Endodermal cell (in vitro differentiated cells): ENCODE measurements at regions not wholly inside any gene's neighbourhood (a gene's known extent, or its start where the extent isn't known, plus 50 kb on each side); places are given as distances from the start of the nearest gene placed in this dataset.

Source experiments
- DNase-seq: peaks from one replicate; pipeline ENCODE4 v3.0.0-alpha.2; 2017
- H3K27ac ChIP-seq: 2 replicates; pipeline ENCODE4 v1.5.1; 2013; ENCODE audit warnings: mild to moderate bottlenecking, low read depth, low read length, moderate library complexity
- H3K27me3 ChIP-seq: 2 replicates; pipeline ENCODE4 v1.6.1; 2013; ENCODE audit warnings: mild to moderate bottlenecking, low read length, moderate library complexity; ENCODE audit not compliant: insufficient read depth, control insufficient read depth, poor library complexity, severe bottlenecking
- H3K36me3 ChIP-seq: 2 replicates; pipeline ENCODE4 v1.7.0; 2013; ENCODE audit warnings: mild to moderate bottlenecking, low read length, moderate library complexity; ENCODE audit not compliant: control insufficient read depth, insufficient read depth
- H3K4me1 ChIP-seq: one replicate; pipeline ENCODE4 v1.7.0; 2013; ENCODE audit warnings: low read length; ENCODE audit not compliant: control insufficient read depth, insufficient read depth
- H3K4me3 ChIP-seq: 2 replicates; pipeline ENCODE4 v1.5.1; 2013; ENCODE audit warnings: mild to moderate bottlenecking, low read length, moderate library complexity
- H3K9ac ChIP-seq: 2 replicates; pipeline ENCODE4 v1.6.1; 2013; ENCODE audit warnings: mild to moderate bottlenecking, low read length, moderate library complexity; ENCODE audit not compliant: poor library complexity, severe bottlenecking; ENCODE audit errors: extremely low read depth
- H3K9me3 ChIP-seq: 2 replicates; pipeline ENCODE4 v1.6.1; 2013; ENCODE audit warnings: mild to moderate bottlenecking, low read length, moderate library complexity; ENCODE audit not compliant: control insufficient read depth
- H3K27ac Mint-ChIP-seq: 2 replicates; pipeline ENCODE4 v1.8.0; 2020; ENCODE audit warnings: mixed read lengths
- H3K27me3 Mint-ChIP-seq: 2 replicates; pipeline ENCODE4 v1.8.0; 2021; ENCODE audit warnings: mild to moderate bottlenecking, mixed read lengths; ENCODE audit not compliant: insufficient read depth
- H3K36me3 Mint-ChIP-seq: 2 replicates; pipeline ENCODE4 v1.8.0; 2020; ENCODE audit warnings: low read depth, mixed read lengths
- H3K4me1 Mint-ChIP-seq: 2 replicates; pipeline ENCODE4 v1.8.0; 2020; ENCODE audit warnings: mixed read lengths
- H3K4me3 Mint-ChIP-seq: 2 replicates; pipeline ENCODE4 v1.8.0; 2020; ENCODE audit warnings: mild to moderate bottlenecking, moderate library complexity, mixed read lengths
- H3K9me3 Mint-ChIP-seq: 2 replicates; pipeline ENCODE4 v1.8.0; 2020; ENCODE audit warnings: mild to moderate bottlenecking, mixed read lengths
- WGBS, 2 experiments: methylation state at CpG; one replicate each; pipeline versions ENCODE4 v1.1.5 to v1.1.7; 2013; ENCODE audit warnings: missing lambda C conversion rate in 2 of 2, mixed read lengths in 1 of 2; ENCODE audit not compliant: insufficient coverage in 1 of 2, insufficient read length in 1 of 2; 5-methylcytosine and 5-hydroxymethylcytosine counted together
- TF ChIP-seq, protein P1 (sequence below): fragments of 200-600 bp; sonication (generic); conservative IDR thresholded peaks from 2 replicates; pipeline ENCODE4 v1.5.0; 2021; ENCODE audit warnings: antibody characterized with exemption, mild to moderate bottlenecking

DNA sequence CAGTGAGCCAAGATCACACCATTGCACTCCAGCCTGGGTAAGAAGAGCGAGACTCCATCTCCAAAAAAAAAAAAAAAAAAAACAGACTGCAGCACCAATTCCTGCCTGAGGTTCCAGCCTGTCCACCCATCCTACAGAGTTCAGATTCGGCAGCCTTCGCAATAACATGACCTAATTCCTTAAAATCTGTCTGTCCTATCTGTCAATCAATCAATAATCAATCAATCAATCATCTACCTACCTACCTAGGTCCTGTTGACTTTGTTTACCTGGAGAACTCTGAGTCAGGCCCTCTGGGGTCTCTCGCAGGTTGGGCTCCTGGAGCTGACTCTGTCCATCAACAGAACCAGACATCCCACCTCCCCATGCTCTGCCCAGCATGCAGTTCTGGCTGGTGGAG lies 236.7 kb downstream of the ENGASE start:
- H3K9ac ChIP-seq: no peak overlapping the region
- 93 to 94% methylated on average over 3 to 4 of the region's 4 CpGs for WGBS, 2 experiments
- Mint-ChIP-seq H3K27me3 (no peaks in the 10 kb centered on the region), H3K36me3 (no peaks in the 10 kb centered on the region), H3K27ac (no peak overlapping the region), H3K9me3 (no peaks in the 10 kb centered on the region), H3K4me1 (peaks cover 8% of the 10 kb centered on the region), H3K4me3 (no peak overlapping the region)
- no peaks in the 10 kb centered on the region for H3K36me3 ChIP-seq
- no peaks in the 10 kb centered on the region for H3K4me1 ChIP-seq
- H3K27me3 ChIP-seq: no peaks in the 10 kb centered on the region
- no peaks in the 10 kb centered on the region for H3K9me3 ChIP-seq
- H3K4me3 ChIP-seq: no peak overlapping the region
- no peak for DNase-seq
- TF ChIP-seq, protein P1, sequence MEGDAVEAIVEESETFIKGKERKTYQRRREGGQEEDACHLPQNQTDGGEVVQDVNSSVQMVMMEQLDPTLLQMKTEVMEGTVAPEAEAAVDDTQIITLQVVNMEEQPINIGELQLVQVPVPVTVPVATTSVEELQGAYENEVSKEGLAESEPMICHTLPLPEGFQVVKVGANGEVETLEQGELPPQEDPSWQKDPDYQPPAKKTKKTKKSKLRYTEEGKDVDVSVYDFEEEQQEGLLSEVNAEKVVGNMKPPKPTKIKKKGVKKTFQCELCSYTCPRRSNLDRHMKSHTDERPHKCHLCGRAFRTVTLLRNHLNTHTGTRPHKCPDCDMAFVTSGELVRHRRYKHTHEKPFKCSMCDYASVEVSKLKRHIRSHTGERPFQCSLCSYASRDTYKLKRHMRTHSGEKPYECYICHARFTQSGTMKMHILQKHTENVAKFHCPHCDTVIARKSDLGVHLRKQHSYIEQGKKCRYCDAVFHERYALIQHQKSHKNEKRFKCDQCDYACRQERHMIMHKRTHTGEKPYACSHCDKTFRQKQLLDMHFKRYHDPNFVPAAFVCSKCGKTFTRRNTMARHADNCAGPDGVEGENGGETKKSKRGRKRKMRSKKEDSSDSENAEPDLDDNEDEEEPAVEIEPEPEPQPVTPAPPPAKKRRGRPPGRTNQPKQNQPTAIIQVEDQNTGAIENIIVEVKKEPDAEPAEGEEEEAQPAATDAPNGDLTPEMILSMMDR: no peak
- no peak overlapping the region for H3K27ac ChIP-seq

DNA sequence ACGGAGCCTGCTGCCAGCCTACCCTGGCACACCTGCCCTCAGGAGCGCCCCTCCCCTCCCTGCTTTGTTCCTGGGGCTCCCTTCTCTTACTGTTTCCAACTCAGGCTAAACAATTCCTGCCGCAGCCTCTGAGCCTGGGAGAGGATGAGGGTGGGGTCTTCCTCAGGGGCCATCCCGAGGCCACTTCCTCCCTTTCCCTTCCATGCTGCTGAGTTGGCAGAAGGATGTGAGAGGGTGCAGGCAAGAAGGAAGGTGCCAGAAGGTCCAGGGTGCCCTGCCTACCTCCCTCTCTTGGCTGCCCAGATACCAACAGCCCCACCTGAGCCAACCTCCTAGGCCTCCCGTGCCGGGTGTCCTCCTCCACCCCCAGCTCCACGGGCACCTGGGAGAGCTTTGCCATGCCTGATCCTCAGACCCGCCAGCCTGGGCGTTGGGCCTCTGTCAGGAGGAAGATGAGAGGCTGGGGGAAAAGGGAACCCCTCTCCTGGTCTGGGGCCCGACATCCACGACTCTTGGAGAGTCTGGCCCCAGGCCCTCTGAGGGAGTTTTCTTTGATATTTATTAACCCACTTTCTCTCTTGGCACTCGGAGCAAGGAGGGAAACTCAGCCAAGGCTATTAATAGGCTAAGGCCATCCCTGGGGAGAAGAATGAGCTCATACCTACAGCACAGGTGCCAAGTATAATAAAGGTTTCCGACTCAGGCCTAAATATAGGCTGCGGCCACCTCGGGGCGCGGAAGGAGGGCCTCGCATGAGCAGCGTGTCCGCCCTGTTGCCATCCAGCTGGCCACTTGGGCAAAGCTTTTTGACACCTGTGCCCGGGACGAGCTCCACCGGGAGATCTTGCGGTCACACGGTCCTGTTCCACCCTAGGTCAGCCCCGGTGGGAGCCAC lies 232.0 kb downstream of the ENGASE start:
- no peak overlapping the region for H3K4me3 ChIP-seq
- no peaks in the 10 kb centered on the region for H3K4me1 ChIP-seq
- no peak overlapping the region for H3K27ac ChIP-seq
- DNase-seq: no peak
- H3K4me3 Mint-ChIP-seq: no peak overlapping the region
- no peak overlapping the region for H3K27ac Mint-ChIP-seq
- no peaks in the 10 kb centered on the region for H3K4me1 Mint-ChIP-seq
- H3K27me3 ChIP-seq: no peaks in the 10 kb centered on the region
- H3K36me3 Mint-ChIP-seq: no peaks in the 10 kb centered on the region
- no peaks in the 10 kb centered on the region for H3K9me3 ChIP-seq
- no peaks in the 10 kb centered on the region for H3K27me3 Mint-ChIP-seq
- H3K9me3 Mint-ChIP-seq: no peaks in the 10 kb centered on the region
- H3K9ac ChIP-seq: no peak overlapping the region
- 93 to 98% methylated on average over 17 to 24 of the region's 26 CpGs for WGBS, 2 experiments
- no peaks in the 10 kb centered on the region for H3K36me3 ChIP-seq
- TF ChIP-seq, protein P1: no peak

DNA sequence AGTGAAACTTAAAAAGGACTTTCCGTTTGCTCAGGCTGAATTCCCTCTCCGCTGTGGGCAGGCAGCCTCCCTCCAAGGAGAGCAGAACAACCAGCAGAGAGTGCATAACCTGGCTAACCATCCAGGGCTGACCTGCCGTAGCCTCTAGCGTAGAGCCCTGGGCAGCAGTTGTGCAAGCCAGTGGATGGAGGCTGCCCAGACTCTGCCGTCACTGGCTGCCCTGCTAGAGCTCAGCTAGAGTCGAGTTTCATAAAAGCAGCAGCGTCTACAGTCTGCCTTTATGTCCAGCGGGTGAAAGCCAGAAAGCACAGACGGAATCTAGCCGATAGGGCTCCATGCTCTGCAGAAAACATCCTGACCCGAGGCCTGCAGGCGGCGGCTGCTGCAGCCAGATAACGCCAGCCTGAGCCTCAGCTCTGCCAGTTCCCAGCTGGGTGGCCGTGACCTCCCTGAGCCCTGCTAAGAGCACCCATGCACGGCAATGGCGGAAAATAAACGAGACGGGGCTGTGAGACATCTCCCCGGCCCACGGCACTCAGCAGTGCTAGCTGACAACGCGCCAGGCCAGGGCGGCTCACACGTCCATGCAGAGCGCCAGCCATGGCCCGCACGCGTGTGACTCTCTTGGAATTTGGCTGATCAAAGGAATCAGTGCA lies 231.3 kb downstream of the ENGASE start:
- Histone ChIP-seq H3K4me1 (no peaks in the 10 kb centered on the region), H3K9me3 (no peaks in the 10 kb centered on the region), H3K4me3 (no peak overlapping the region), H3K9ac (no peak overlapping the region), H3K36me3 (no peaks in the 10 kb centered on the region), H3K27ac (peak overlapping the region; percentile 49), H3K27me3 (no peaks in the 10 kb centered on the region)
- Mint-ChIP-seq H3K27ac (no peak overlapping the region), H3K9me3 (no peaks in the 10 kb centered on the region), H3K4me3 (no peak overlapping the region), H3K36me3 (no peaks in the 10 kb centered on the region), H3K27me3 (no peaks in the 10 kb centered on the region), H3K4me1 (no peaks in the 10 kb centered on the region)
- no peak for DNase-seq
- TF ChIP-seq, protein P1: no peak
- WGBS, 2 experiments: 88 to 92% methylated on average over 24 to 29 of the region's 29 CpGs
